K562 (cell line): ENCODE measurements at regions not wholly inside any gene's neighbourhood (a gene's known extent, or its start where the extent isn't known, plus 50 kb on each side); places are given as distances from the start of the nearest gene placed in this dataset.

Source experiments
- ARNT ChIP-seq, 2 experiments: fragments of 450-650 bp; IDR thresholded peaks; 2 replicates each; pipeline ENCODE4 v1.6.1; 2016; ENCODE audit warnings: mild to moderate bottlenecking in 1 of 2
- DACH1 ChIP-seq: fragments of 450-650 bp; IDR thresholded peaks from 2 replicates; pipeline ENCODE4 v1.6.1; 2018; ENCODE audit not compliant: partially characterized antibody
- ERF ChIP-seq: fragments of 450-650 bp; formaldehyde crosslinking; IDR thresholded peaks from 2 replicates; pipeline ENCODE4 v1.4.0; 2020; ENCODE audit warnings: mild to moderate bottlenecking, mixed read lengths
- FOXK2 ChIP-seq, 2 experiments: fragments of 450-650 bp; IDR thresholded peaks in 1 of 2; conservative IDR thresholded peaks in 1 of 2; 2 replicates each; pipeline ENCODE4 v1.6.1; 2016; ENCODE audit warnings: low read depth in 2 of 2, mild to moderate bottlenecking in 1 of 2
- ILF3 ChIP-seq: fragments of 450-650 bp; IDR thresholded peaks from 2 replicates; pipeline ENCODE4 v1.6.1; 2018; ENCODE audit warnings: antibody characterized with exemption, mild to moderate bottlenecking, moderate library complexity, borderline replicate concordance
- KAT8 ChIP-seq: fragments of 450-650 bp; IDR thresholded peaks from 2 replicates; pipeline ENCODE4 v1.6.1; 2016; ENCODE audit warnings: low read depth, mild to moderate bottlenecking
- MYC ChIP-seq, 2 experiments: fragments of 250-450 bp in 1 of 2; sonication (Bioruptor Pico) in 1 of 2; IDR thresholded peaks; 2 replicates each; pipeline versions ENCODE4 v1.5.1 to v1.6.1; 2012 to 2021; ENCODE audit warnings: low read depth in 2 of 2, borderline replicate concordance in 1 of 2, improper control_type of control experiment in 1 of 2, low read length in 1 of 2, mild to moderate bottlenecking in 1 of 2, moderate library complexity in 1 of 2
- NR2C2 ChIP-seq, 2 experiments: fragments of 200-800 bp in 1 of 2; sonication (Bioruptor generic) in 1 of 2; sonication (generic) in 1 of 2; formaldehyde crosslinking in 1 of 2; IDR thresholded peaks; 2 replicates each; pipeline versions ENCODE4 v1.6.1 to v1.8.0; 2016 to 2022; ENCODE audit warnings: mild to moderate bottlenecking in 1 of 2, missing compliant biosample characterization in 1 of 2, missing genetic modification characterization in 1 of 2, missing genetic modification reagents in 1 of 2
- SIN3B ChIP-seq: fragments of 450-650 bp; IDR thresholded peaks from 2 replicates; pipeline ENCODE4 v1.6.1; 2017; ENCODE audit warnings: low read depth, mild to moderate bottlenecking, moderate library complexity
- SMAD2 ChIP-seq: fragments of 150-350 bp; IDR thresholded peaks from 2 replicates; pipeline ENCODE4 v1.6.1; 2014; ENCODE audit warnings: low read depth, mild to moderate bottlenecking, low read length
- ZNF23 ChIP-seq: fragments of 250-450 bp; sonication (Bioruptor Pico); IDR thresholded peaks from 2 replicates; pipeline ENCODE4 v1.4.0; 2020; ENCODE audit warnings: mild to moderate bottlenecking
- ZNF668 ChIP-seq: fragments of 250-450 bp; sonication (Bioruptor Pico); IDR thresholded peaks from 2 replicates; pipeline ENCODE4 v1.8.0; 2022; ENCODE audit warnings: mild to moderate bottlenecking, inconsistent platforms
- TF ChIP-seq, protein P1 (sequence below): sonication (generic); formaldehyde crosslinking; IDR thresholded peaks from 2 replicates; pipeline ENCODE4 v1.8.0; 2022; ENCODE audit warnings: missing genetic modification reagents, mild to moderate bottlenecking, moderate library complexity, borderline replicate concordance
- TF ChIP-seq, protein P2 (sequence below): fragments of 450-650 bp; IDR thresholded peaks from 2 replicates; pipeline ENCODE4 v1.6.1; 2016
- TF ChIP-seq, protein P3 (sequence below): fragments of 250-450 bp; sonication (Bioruptor Pico); IDR thresholded peaks from 2 replicates; pipeline ENCODE4 v1.5.0; 2020; ENCODE audit warnings: mild to moderate bottlenecking
- TF ChIP-seq, protein P4 (sequence below): fragments of 250-450 bp; sonication (Bioruptor Pico); IDR thresholded peaks from 2 replicates; pipeline ENCODE4 v1.5.1; 2021; ENCODE audit warnings: mild to moderate bottlenecking
- TF ChIP-seq, protein P5 (sequence below): sonication (generic); formaldehyde crosslinking; IDR thresholded peaks from 2 replicates; pipeline ENCODE4 v1.8.1; 2022; ENCODE audit warnings: missing genetic modification reagents
- TF ChIP-seq, protein P6 (sequence below): fragments of 250-450 bp; sonication (Bioruptor Pico); IDR thresholded peaks from 2 replicates; pipeline ENCODE4 v1.4.0; 2020; ENCODE audit warnings: borderline replicate concordance

DNA sequence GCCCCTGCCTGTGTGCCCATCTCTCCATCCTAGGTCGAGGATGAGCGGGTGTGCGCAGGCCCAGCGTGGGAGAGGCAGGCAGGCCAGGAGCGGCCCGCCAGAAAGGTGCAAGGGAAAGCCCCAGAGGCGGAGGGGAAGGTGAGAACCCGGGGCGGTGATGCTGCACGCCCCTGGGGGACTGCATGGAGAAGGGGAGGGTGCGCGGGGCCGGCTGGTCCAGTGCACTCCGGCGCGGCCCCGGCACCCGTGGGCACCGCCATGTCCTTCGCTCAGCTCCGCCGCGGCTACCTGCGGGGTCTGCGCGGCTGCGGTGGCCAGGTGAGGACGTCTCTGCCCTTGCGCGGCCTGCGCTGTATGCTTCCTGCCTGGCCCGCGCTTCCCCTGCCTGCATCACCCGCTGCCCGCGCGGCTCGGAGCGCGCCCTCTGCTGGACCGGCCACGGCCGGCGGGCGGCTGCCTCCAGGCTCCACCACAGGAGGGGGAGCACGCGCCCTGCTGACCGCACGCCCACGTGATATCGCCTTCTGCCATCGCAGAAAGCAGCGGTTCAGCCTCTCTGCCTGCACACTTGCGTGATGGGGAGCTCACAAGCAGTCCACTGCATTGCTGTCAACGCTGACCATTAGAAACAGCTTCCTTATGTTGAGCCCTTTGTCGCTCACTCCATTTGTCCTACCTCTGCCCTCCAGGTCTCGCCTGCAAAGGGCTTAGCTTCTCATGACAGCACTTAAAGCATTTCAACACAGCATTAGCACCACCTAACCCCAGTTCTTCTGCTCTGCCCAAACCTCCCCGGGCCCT is 73.9 kb downstream of the CXCL12 start (continued):
- no peak for TF ChIP-seq NR2C2 (CRISPR knock-in tag; IDR thresholded peaks at IDR 0.05)
- TF ChIP-seq NR2C2 (tag; IDR thresholded peaks at IDR 0.05), result no peak
- TF ChIP-seq, protein P1, sequence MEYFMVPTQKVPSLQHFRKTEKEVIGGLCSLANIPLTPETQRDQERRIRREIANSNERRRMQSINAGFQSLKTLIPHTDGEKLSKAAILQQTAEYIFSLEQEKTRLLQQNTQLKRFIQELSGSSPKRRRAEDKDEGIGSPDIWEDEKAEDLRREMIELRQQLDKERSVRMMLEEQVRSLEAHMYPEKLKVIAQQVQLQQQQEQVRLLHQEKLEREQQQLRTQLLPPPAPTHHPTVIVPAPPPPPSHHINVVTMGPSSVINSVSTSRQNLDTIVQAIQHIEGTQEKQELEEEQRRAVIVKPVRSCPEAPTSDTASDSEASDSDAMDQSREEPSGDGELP (CRISPR knock-in tag), result peak; percentile 56; the same call in 1 of the 2 replicates
- no peak; a peak in 2 of 4 replicates for TF ChIP-seq FOXK2 (conservative IDR thresholded peaks at IDR 0.05 in 1 of 2, IDR thresholded peaks at IDR 0.05 in 1 of 2; ENCODE audit: low read depth in 2 of 2)
- TF ChIP-seq, protein P2, sequence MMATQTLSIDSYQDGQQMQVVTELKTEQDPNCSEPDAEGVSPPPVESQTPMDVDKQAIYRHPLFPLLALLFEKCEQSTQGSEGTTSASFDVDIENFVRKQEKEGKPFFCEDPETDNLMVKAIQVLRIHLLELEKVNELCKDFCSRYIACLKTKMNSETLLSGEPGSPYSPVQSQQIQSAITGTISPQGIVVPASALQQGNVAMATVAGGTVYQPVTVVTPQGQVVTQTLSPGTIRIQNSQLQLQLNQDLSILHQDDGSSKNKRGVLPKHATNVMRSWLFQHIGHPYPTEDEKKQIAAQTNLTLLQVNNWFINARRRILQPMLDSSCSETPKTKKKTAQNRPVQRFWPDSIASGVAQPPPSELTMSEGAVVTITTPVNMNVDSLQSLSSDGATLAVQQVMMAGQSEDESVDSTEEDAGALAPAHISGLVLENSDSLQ, result no peak
- TF ChIP-seq ILF3, result no peak; the same call in 1 of the 2 replicates
- no peak for TF ChIP-seq KAT8
- no peak for TF ChIP-seq ARNT (IDR thresholded peaks at IDR 0.05)
- no peak for TF ChIP-seq SMAD2
- TF ChIP-seq, protein P3, sequence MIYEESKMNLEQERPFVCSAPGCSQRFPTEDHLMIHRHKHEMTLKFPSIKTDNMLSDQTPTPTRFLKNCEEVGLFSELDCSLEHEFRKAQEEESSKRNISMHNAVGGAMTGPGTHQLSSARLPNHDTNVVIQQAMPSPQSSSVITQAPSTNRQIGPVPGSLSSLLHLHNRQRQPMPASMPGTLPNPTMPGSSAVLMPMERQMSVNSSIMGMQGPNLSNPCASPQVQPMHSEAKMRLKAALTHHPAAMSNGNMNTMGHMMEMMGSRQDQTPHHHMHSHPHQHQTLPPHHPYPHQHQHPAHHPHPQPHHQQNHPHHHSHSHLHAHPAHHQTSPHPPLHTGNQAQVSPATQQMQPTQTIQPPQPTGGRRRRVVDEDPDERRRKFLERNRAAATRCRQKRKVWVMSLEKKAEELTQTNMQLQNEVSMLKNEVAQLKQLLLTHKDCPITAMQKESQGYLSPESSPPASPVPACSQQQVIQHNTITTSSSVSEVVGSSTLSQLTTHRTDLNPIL (CRISPR knock-in tag), result no peak
- TF ChIP-seq, protein P4, sequence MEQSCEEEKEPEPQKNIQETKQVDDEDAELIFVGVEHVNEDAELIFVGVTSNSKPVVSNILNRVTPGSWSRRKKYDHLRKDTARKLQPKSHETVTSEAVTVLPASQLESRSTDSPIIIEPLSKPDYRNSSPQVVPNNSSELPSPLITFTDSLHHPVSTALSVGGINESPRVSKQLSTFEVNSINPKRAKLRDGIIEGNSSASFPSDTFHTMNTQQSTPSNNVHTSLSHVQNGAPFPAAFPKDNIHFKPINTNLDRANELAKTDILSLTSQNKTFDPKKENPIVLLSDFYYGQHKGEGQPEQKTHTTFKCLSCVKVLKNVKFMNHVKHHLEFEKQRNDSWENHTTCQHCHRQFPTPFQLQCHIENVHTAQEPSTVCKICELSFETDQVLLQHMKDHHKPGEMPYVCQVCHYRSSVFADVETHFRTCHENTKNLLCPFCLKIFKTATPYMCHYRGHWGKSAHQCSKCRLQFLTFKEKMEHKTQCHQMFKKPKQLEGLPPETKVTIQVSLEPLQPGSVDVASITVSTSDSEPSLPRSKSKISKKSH (CRISPR knock-in tag), result no peak
- TF ChIP-seq SIN3B, result 0 out of 2 replicates have a peak, but pooled peaks have one; percentile 45
- no peak for TF ChIP-seq DACH1
- no peak for TF ChIP-seq ERF (CRISPR knock-in tag)
- no peak for TF ChIP-seq ZNF668 (CRISPR knock-in tag)
- peak; percentile 90 for TF ChIP-seq MYC (IDR thresholded peaks at IDR 0.05; ENCODE audit: low read depth, low read length)
- TF ChIP-seq MYC (CRISPR knock-in tag; IDR thresholded peaks at IDR 0.05; ENCODE audit: borderline replicate concordance, low read depth), result no peak
- TF ChIP-seq, protein P5, sequence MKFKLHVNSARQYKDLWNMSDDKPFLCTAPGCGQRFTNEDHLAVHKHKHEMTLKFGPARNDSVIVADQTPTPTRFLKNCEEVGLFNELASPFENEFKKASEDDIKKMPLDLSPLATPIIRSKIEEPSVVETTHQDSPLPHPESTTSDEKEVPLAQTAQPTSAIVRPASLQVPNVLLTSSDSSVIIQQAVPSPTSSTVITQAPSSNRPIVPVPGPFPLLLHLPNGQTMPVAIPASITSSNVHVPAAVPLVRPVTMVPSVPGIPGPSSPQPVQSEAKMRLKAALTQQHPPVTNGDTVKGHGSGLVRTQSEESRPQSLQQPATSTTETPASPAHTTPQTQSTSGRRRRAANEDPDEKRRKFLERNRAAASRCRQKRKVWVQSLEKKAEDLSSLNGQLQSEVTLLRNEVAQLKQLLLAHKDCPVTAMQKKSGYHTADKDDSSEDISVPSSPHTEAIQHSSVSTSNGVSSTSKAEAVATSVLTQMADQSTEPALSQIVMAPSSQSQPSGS (CRISPR knock-in tag), result no peak
- TF ChIP-seq, protein P6, sequence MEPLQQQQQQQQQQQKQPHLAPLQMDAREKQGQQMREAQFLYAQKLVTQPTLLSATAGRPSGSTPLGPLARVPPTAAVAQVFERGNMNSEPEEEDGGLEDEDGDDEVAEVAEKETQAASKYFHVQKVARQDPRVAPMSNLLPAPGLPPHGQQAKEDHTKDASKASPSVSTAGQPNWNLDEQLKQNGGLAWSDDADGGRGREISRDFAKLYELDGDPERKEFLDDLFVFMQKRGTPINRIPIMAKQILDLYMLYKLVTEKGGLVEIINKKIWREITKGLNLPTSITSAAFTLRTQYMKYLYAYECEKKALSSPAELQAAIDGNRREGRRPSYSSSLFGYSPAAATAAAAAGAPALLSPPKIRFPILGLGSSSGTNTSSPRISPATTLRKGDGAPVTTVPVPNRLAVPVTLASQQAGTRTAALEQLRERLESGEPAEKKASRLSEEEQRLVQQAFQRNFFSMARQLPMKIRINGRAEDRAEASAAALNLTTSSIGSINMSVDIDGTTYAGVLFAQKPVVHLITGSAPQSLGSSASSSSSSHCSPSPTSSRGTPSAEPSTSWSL, result no peak
- TF ChIP-seq ZNF23 (CRISPR knock-in tag), result no peak
